SK-N-SH (cell line): ENCODE measurements at regions not wholly inside any gene's neighbourhood (a gene's known extent, or its start where the extent isn't known, plus 50 kb on each side); places are given as distances from the start of the nearest gene placed in this dataset.
"Not testable (repeated sequence)": the region's sequence is repeated elsewhere in the genome, so short reads cannot be mapped to it uniquely, and the experiment has no call there.

ENCODE experiments used
- CTCF ChIP-seq: fragments of 200-600 bp; sonication (generic); IDR thresholded peaks from 2 replicates; pipeline ENCODE4 v1.6.1; 2017; ENCODE audit warnings: antibody characterized with exemption, mild to moderate bottlenecking, moderate library complexity
- EZH2phosphoT487 ChIP-seq: fragments of 200-600 bp; sonication (generic); IDR thresholded peaks from 2 replicates; pipeline ENCODE4 v1.6.1; 2017; ENCODE audit warnings: low read depth, mixed run types, mild to moderate bottlenecking, antibody characterized with exemption, moderate library complexity, borderline replicate concordance
- GATA2 ChIP-seq: sonication (generic); formaldehyde crosslinking; IDR thresholded peaks from 2 replicates; pipeline ENCODE4 v1.5.0; 2020; ENCODE audit warnings: mild to moderate bottlenecking, missing genetic modification reagents
- MEF2A ChIP-seq: IDR thresholded peaks from 2 replicates; pipeline ENCODE4 v1.4.0; 2012; ENCODE audit warnings: low read depth, borderline replicate concordance
- NFIC ChIP-seq: IDR thresholded peaks from 2 replicates; pipeline ENCODE4 v1.4.0; 2012; ENCODE audit warnings: borderline replicate concordance
- POLR2AphosphoS5 ChIP-seq: IDR thresholded peaks from 2 replicates; pipeline ENCODE4 v1.6.1; 2012; ENCODE audit warnings: low read depth, low read length
- RAD21 ChIP-seq: IDR thresholded peaks from 2 replicates; pipeline ENCODE4 v1.6.1; 2012; ENCODE audit warnings: mild to moderate bottlenecking, low read length
- SIN3A ChIP-seq: IDR thresholded peaks from 2 replicates; pipeline ENCODE4 v1.6.1; 2012; ENCODE audit warnings: low read depth, mild to moderate bottlenecking, low read length, moderate library complexity, borderline replicate concordance
- SMC3 ChIP-seq: IDR thresholded peaks from 2 replicates; pipeline ENCODE4 v1.6.1; 2012; ENCODE audit warnings: low read depth, low read length, improper control_type of control experiment
- TAF1 ChIP-seq: IDR thresholded peaks from 2 replicates; pipeline ENCODE4 v1.6.1; 2012; ENCODE audit warnings: low read depth, mild to moderate bottlenecking, low read length, moderate library complexity, borderline replicate concordance

- not testable (repeated sequence) for TF ChIP-seq TAF1, GATA2, RAD21, MEF2A, NFIC, SIN3A, EZH2phosphoT487, SMC3, CTCF, POLR2AphosphoS5
Observed at GRCh38 chrX:117606101-117606500, 510.5 kb downstream of the KLHL13 start.
